Kidney (tissue), 13 donors: ENCODE measurements at regions not wholly inside any gene's neighbourhood (a gene's known extent, or its start where the extent isn't known, plus 50 kb on each side); places are given as distances from the start of the nearest gene placed in this dataset.

Experiments
- DNase-seq, 5 donors: peaks; one replicate each; pipeline ENCODE4 v3.0.0-alpha.2; 2013 to 2020
- FAIRE-seq: peaks from 2 replicates; lab custom pipeline; 2012; peaks lifted over from hg19 to GRCh38; lab: Jason Lieb, UNC
- H3K27ac ChIP-seq, 2 donors: one replicate each; pipeline ENCODE4 v1.7.0; 2013; ENCODE audit warnings: low read depth in 2 of 2, low read length in 2 of 2, inconsistent platforms in 1 of 2
- H3K27me3 ChIP-seq: one replicate; pipeline ENCODE4 v1.7.1; 2013; ENCODE audit warnings: low read length, inconsistent platforms; ENCODE audit not compliant: control insufficient read depth, insufficient read depth
- H3K36me3 ChIP-seq, 3 donors: one replicate each; pipeline versions ENCODE4 v1.7.0 to v1.7.1; 2013; ENCODE audit warnings: low read length in 3 of 3, control low read depth in 1 of 3, inconsistent platforms in 1 of 3; ENCODE audit not compliant: insufficient read depth in 3 of 3, control insufficient read depth in 2 of 3
- H3K4me1 ChIP-seq, 3 donors: one replicate each; pipeline versions ENCODE4 v1.7.0 to v1.7.1; 2013; ENCODE audit warnings: low read length in 3 of 3, inconsistent platforms in 1 of 3, low read depth in 1 of 3; ENCODE audit not compliant: control insufficient read depth in 2 of 3, insufficient read depth in 2 of 3
- H3K4me3 ChIP-seq, 3 donors: one replicate each; pipeline versions ENCODE4 v1.7.0 to v1.8.1; 2013; ENCODE audit warnings: low read length in 3 of 3, control low read depth in 1 of 3, inconsistent platforms in 1 of 3
- H3K9ac ChIP-seq, 3 donors: one replicate each; pipeline versions ENCODE4 v1.7.0 to v1.7.1; 2013; ENCODE audit warnings: low read length in 3 of 3, control low read depth in 1 of 3, inconsistent platforms in 1 of 3
- H3K9me3 ChIP-seq, 3 donors: one replicate each; pipeline versions ENCODE4 v1.7.0 to v1.7.1; 2013; ENCODE audit warnings: low read length in 3 of 3, control low read depth in 1 of 3, inconsistent platforms in 1 of 3; ENCODE audit not compliant: control insufficient read depth in 2 of 3, insufficient read depth in 1 of 3
- intact Hi-C: fragments of 100-400 bp; cut with DNase I; formaldehyde crosslinking; loops from one replicate; pipeline ENCODE4 v1.11.1; 2022
- TF ChIP-seq, protein P1 (sequence below): IDR thresholded peaks from 3 replicates; pipeline ENCODE4 v1.5.1; 2012; ENCODE audit warnings: mild to moderate bottlenecking, moderate library complexity, borderline replicate concordance; ENCODE audit not compliant: insufficient read depth; ENCODE audit errors: extremely low read depth
- donor health status: control.
- donor health status: control.
- donor health status: control.
- donor health status: control.
- donor health status: control.
- donor health status: DM: yes; HTN: yes; CAD: no.
- donor health status: Normal renal cell carcinoma (clear cell type).

DNA sequence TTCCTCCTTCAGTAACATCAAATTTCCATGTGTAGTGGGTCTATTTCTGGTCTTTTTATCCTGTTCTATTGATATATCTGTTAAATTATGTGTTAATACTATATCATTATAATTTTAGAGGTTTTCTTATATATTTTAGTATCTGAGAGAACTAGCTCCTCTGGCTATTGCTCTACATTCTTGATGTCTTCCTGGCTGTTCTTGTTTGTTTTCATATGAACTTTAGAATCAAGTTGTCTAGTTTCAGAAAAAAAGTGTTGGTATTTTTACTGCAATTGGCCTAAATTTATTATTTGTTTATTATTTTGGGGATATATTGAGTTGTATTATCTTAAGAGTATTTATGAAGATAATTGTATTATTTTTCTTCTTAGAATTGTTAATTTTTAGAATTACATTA, 128.0 kb upstream of the ZNF618 start:
- TF ChIP-seq, protein P1, sequence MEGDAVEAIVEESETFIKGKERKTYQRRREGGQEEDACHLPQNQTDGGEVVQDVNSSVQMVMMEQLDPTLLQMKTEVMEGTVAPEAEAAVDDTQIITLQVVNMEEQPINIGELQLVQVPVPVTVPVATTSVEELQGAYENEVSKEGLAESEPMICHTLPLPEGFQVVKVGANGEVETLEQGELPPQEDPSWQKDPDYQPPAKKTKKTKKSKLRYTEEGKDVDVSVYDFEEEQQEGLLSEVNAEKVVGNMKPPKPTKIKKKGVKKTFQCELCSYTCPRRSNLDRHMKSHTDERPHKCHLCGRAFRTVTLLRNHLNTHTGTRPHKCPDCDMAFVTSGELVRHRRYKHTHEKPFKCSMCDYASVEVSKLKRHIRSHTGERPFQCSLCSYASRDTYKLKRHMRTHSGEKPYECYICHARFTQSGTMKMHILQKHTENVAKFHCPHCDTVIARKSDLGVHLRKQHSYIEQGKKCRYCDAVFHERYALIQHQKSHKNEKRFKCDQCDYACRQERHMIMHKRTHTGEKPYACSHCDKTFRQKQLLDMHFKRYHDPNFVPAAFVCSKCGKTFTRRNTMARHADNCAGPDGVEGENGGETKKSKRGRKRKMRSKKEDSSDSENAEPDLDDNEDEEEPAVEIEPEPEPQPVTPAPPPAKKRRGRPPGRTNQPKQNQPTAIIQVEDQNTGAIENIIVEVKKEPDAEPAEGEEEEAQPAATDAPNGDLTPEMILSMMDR, result no peak
- intact Hi-C loops, result no loop called here
- Histone ChIP-seq H3K9me3 (peaks cover 0 to 3% (median 0%) of the 10 kb centered on the region in 3 donors), H3K4me1 (no peaks in the 10 kb centered on the region), H3K36me3 (no peaks in the 10 kb centered on the region), H3K27ac (no peak overlapping the region), H3K9ac (no peak overlapping the region), H3K27me3 (no peaks in the 10 kb centered on the region), H3K4me3 (no peak overlapping the region)
- FAIRE-seq, result no peak
- DNase-seq, result no peak

DNA sequence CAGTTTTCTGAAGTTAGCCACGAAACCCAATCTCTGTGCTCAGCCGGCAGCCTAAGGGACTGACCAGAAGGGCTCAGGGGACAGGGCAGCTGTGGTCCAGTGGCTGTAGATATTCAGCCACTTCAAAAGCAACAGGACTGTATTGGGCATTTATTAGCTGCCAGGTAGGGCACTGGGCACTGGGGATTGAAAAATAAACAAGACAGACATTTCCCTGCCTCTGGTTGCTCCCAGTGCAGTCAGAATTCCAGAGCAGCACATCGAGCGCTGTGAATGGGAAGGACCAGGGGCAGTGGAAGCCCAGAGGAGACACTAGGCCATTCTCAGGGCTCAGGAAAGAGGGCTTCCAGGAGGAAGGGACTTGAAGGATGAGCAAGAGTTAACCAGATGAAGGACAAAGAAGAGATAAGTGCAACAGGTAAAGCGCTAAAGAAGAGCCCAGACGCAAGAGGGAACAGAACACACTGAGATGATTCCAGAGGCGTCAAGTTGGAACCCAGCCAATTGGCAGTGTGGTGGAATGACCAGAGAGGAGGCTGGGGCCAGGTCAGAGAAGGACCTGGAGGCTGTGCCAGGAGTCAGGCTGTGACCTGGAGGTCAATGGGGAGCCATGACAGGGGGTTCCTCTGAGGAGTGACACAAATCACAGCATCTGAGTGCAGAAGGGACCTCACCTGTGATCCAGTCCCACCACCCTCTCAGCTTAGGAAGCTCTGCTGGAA, 122.5 kb upstream of the ZNF618 start:
- no peak for FAIRE-seq
- H3K36me3 ChIP-seq, result no peaks in the 10 kb centered on the region
- no peak overlapping the region for H3K27ac ChIP-seq
- H3K9ac ChIP-seq, result no peak overlapping the region
- H3K9me3 ChIP-seq, result no peaks in the 10 kb centered on the region
- intact Hi-C loops, result no loop called here
- no peak for DNase-seq
- no peaks in the 10 kb centered on the region for H3K4me1 ChIP-seq
- H3K4me3 ChIP-seq, result no peak overlapping the region
- H3K27me3 ChIP-seq, result no peaks in the 10 kb centered on the region
- TF ChIP-seq, protein P1, result no peak

DNA sequence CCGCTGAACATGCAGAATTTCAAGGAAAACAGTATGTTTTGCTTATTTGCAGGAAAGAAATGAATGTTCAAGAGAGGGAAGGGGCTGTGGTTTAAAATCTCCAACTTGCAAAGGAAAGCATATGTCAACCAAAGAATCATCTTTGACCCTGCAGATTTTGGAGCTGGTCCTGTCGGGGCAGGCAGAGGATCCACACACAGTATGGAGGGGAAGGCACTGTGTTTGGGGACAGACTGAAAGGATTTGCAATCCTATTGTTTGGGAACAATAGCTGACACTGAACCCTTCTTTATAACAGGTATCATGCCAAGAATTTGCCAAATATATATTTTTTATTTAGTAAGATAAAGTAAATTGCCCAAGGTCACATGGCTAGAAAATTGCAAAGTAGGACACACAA, 121.4 kb upstream of the ZNF618 start:
- TF ChIP-seq, protein P1, result no peak
- DNase-seq (no peak), FAIRE-seq (no peak)
- H3K9me3 ChIP-seq, result no peaks in the 10 kb centered on the region
- H3K27ac ChIP-seq, result no peak overlapping the region
- no peaks in the 10 kb centered on the region for H3K27me3 ChIP-seq
- H3K9ac ChIP-seq, result no peak overlapping the region
- no peaks in the 10 kb centered on the region for H3K36me3 ChIP-seq
- no peak overlapping the region for H3K4me3 ChIP-seq
- intact Hi-C loops, result no loop called here
- no peaks in the 10 kb centered on the region for H3K4me1 ChIP-seq

DNA sequence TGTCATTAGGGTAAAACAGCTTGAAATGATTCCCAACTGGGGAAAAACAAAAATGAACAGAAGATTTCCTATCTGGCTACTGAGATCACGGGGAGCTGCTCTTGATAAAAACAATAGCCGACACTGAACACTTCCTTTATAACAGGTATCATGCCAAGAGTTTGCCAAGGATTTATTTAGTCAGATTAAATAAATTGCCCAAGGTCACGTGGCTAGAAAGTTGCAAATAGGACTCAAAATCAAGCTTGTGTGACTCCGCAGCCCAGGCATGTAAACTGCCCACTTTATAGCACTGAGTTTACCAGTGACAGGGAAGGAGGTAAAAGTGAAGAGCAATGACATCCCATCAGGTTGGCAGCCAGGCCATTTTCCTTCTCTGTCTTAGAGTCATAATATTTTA, 120.7 kb upstream of the ZNF618 start:
- H3K9ac ChIP-seq, result no peak overlapping the region
- DNase-seq, result no peak

More for the DNA sequence above, 120.7 kb upstream of the ZNF618 start:
- Histone ChIP-seq H3K4me1 (no peaks in the 10 kb centered on the region), H3K4me3 (no peak overlapping the region), H3K36me3 (no peaks in the 10 kb centered on the region), H3K27ac (no peak overlapping the region), H3K27me3 (no peaks in the 10 kb centered on the region), H3K9me3 (no peaks in the 10 kb centered on the region)
- FAIRE-seq, result no peak
- TF ChIP-seq, protein P1, result no peak
- intact Hi-C loops, result no loop called here
